Left lung (tissue), 4 donors: ENCODE measurements at regions not wholly inside any gene's neighbourhood (a gene's known extent, or its start where the extent isn't known, plus 50 kb on each side); places are given as distances from the start of the nearest gene placed in this dataset.

Source experiments
- ATAC-seq: fragments of 200-7000 bp; cut with Tn5 transposase; one replicate; pipeline ENCODE4 v1.9.1; 2020; ENCODE audit warnings: moderate library complexity
- DNase-seq, 4 donors: peaks; one replicate each; pipeline ENCODE4 v3.0.0-alpha.2; 2013 to 2020
- H3K27ac ChIP-seq, 2 donors: fragments of 200-600 bp; sonication (generic) in 1 of 2; one replicate each; pipeline versions ENCODE4 v1.5.0 to v1.8.0; 2020 to 2021
- H3K27me3 ChIP-seq, 2 donors: fragments of 200-600 bp; sonication (generic) in 1 of 2; one replicate each; pipeline versions ENCODE4 v1.5.0 to v1.8.0; 2020 to 2021
- H3K36me3 ChIP-seq, 2 donors: fragments of 200-600 bp; sonication (generic) in 1 of 2; one replicate each; pipeline versions ENCODE4 v1.5.0 to v1.8.0; 2020 to 2021
- H3K4me1 ChIP-seq, 2 donors: fragments of 200-600 bp; one replicate each; pipeline ENCODE4 v1.8.0; 2021
- H3K4me3 ChIP-seq, 2 donors: fragments of 200-600 bp; sonication (generic) in 1 of 2; one replicate each; pipeline versions ENCODE4 v1.5.0 to v1.8.0; 2020 to 2021; ENCODE audit warnings: mild to moderate bottlenecking in 1 of 2
- H3K9me3 ChIP-seq, 2 donors: fragments of 200-600 bp; sonication (generic) in 1 of 2; one replicate each; pipeline versions ENCODE4 v1.5.0 to v1.8.0; 2020 to 2021
- intact Hi-C, 2 donors: fragments of 100-400 bp; cut with DNase I; formaldehyde crosslinking; loops; one replicate each; pipeline versions ENCODE4 v1.11.2 to v1.14.2; 2022
- TF ChIP-seq, protein P1 (sequence below), 2 donors: fragments of 200-600 bp; sonication (generic) in 1 of 2; IDR thresholded peaks; one replicate each; pipeline versions ENCODE4 v1.5.0 to v1.8.0; 2021; ENCODE audit warnings: antibody characterized with exemption in 2 of 2
- donor health status: DM: no; HTN: yes; CAD: no.
- donor health status: DM: no; HTN: no; CAD: no.

DNA sequence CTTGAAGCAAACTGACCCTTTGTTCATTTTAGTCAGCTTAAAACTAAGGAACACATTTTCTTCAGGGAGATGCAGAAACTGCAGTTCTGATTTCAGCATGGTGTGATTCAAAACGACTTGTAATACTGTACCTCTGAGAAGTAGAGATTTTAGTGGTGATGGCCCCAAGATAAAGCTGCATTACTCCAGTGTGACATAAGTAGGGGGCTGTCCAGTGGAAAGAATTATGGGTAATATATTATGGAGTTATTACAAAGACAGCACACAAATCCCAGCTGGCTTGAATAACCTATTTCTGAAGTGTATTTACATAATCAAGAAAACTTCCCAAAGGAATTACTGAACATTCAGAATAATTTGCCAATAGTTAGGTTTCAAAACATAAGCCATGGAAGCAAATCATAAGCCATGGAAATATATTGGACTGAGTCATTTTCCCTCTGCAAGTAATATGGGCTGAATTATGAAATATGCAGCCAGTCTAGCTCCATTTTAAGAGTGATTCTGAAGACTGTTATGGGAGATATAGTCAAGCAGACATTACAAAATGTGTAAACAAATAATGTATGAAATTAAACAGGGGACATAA is 133.7 kb upstream of the FBXL17 start:
- H3K4me1 ChIP-seq = no peaks in the 10 kb centered on the region
- H3K4me3 ChIP-seq = no peak overlapping the region
- no peaks in the 10 kb centered on the region for H3K9me3 ChIP-seq
- H3K27ac ChIP-seq = no peak overlapping the region
- TF ChIP-seq, protein P1, sequence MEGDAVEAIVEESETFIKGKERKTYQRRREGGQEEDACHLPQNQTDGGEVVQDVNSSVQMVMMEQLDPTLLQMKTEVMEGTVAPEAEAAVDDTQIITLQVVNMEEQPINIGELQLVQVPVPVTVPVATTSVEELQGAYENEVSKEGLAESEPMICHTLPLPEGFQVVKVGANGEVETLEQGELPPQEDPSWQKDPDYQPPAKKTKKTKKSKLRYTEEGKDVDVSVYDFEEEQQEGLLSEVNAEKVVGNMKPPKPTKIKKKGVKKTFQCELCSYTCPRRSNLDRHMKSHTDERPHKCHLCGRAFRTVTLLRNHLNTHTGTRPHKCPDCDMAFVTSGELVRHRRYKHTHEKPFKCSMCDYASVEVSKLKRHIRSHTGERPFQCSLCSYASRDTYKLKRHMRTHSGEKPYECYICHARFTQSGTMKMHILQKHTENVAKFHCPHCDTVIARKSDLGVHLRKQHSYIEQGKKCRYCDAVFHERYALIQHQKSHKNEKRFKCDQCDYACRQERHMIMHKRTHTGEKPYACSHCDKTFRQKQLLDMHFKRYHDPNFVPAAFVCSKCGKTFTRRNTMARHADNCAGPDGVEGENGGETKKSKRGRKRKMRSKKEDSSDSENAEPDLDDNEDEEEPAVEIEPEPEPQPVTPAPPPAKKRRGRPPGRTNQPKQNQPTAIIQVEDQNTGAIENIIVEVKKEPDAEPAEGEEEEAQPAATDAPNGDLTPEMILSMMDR (IDR thresholded peaks at IDR 0.05) = no peak
- intact Hi-C loops = no loop called here
- no peaks in the 10 kb centered on the region for H3K36me3 ChIP-seq
- ATAC-seq (no peak), DNase-seq (no peak)
- no peaks in the 10 kb centered on the region for H3K27me3 ChIP-seq

DNA sequence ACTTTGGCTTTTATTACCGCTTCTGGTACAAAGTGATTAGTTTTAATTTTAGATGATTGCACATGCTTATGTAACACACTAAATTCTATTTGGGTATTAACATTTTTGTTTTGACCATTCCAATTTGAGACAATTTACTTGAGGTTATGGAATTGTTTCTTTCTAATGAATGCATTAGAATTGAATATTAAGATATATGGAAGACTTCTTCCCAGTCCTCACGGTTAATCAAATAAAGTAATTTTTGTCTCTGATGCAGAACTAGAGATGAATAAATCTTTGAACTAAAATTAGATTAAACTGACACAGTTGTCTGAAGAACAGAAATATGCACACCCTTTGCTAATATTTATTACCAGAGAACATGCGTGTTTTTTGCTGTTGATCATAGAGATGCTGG is 127.1 kb upstream of the FBXL17 start:
- H3K27me3 ChIP-seq = no peaks in the 10 kb centered on the region
- H3K36me3 ChIP-seq = no peaks in the 10 kb centered on the region
- no peaks in the 10 kb centered on the region for H3K4me1 ChIP-seq
- no peak for ATAC-seq
- intact Hi-C loops = no loop called here
- no peak for DNase-seq
- TF ChIP-seq, protein P1 (IDR thresholded peaks at IDR 0.05) = no peak
- no peaks in the 10 kb centered on the region for H3K9me3 ChIP-seq
- H3K27ac ChIP-seq = no peak overlapping the region
- no peak overlapping the region for H3K4me3 ChIP-seq

DNA sequence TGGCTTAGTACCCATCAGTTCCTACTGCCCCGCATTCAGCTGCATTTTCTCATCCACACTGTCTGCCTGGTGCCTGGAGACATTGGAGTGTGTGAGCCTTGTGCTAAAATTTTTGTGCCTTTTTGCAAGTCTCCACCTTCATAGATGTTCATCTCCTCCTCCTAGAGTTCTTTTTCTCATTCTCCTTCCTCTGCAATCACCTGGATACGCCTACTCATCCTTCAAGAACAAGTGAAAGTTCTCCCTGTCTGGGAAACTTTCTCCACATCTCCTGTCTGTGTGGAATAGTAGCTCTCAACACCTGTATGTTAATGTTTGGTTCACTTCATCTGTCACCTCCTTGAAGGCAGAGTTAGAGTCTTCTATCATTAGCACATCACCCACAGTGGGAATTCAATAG is 125.7 kb upstream of the FBXL17 start:
- no peaks in the 10 kb centered on the region for H3K27me3 ChIP-seq
- no peaks in the 10 kb centered on the region for H3K4me1 ChIP-seq
- ATAC-seq (no peak), DNase-seq (no peak)
- no peak overlapping the region for H3K27ac ChIP-seq
- intact Hi-C loops = no loop called here
- H3K9me3 ChIP-seq = no peaks in the 10 kb centered on the region
- TF ChIP-seq, protein P1 (IDR thresholded peaks at IDR 0.05) = no peak
- no peak overlapping the region for H3K4me3 ChIP-seq
- no peaks in the 10 kb centered on the region for H3K36me3 ChIP-seq

DNA sequence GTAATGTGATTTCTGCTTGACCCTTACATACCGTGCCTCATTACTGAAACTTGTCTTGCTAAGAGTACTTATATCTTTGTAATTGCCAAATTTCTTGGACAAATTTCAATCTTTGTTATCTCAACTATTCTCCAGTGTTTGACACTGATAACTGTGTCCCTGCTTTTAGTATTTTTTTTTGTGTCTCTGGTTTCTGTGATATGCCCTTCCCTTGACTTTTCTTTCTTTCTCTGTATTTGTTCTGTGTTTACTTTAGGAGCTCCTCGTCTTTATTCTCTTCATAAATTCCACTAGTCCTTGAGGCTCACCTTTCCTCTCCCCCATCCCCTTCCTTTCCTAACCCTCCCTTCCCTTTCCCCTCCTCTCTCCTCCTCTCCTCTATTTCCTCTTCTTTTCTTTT is 123.7 kb upstream of the FBXL17 start:
- no peaks in the 10 kb centered on the region for H3K4me1 ChIP-seq
- DNase-seq (no peak), ATAC-seq (no peak)
- H3K4me3 ChIP-seq = no peak overlapping the region
- no peaks in the 10 kb centered on the region for H3K27me3 ChIP-seq
- intact Hi-C loops = no loop called here
- TF ChIP-seq, protein P1 (IDR thresholded peaks at IDR 0.05) = no peak
- no peak overlapping the region for H3K27ac ChIP-seq
- peaks cover 0 to 11% of the 10 kb centered on the region in 2 donors for H3K9me3 ChIP-seq
- H3K36me3 ChIP-seq = no peaks in the 10 kb centered on the region

DNA sequence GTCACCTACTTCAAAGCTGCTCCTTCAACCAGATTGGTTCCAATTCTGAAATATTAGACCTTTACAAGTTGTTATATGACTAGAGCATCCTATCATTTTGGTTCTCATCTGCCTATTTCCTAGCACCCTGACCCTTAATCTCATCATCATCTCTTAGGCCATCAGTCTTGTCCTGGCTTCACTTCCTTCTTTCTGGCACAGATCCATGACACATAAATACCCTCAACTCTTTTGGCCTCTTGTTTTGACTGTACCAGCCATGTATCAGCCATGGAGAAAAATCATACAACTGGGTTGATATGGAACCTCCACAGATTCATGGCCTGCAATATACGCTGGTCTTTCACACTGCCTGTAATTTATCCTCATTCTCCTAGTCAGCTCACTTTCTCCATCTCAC is 123.1 kb upstream of the FBXL17 start:
- TF ChIP-seq, protein P1 (IDR thresholded peaks at IDR 0.05) = no peak
- Histone ChIP-seq H3K4me3 (no peak overlapping the region), H3K27ac (no peak overlapping the region), H3K36me3 (no peaks in the 10 kb centered on the region), H3K9me3 (peaks cover 0 to 17% of the 10 kb centered on the region in 2 donors), H3K4me1 (no peaks in the 10 kb centered on the region), H3K27me3 (no peaks in the 10 kb centered on the region)
- intact Hi-C loops = no loop called here
- no peak for DNase-seq
- no peak for ATAC-seq
